GM12865 (cell line): ENCODE measurements at regions not wholly inside any gene's neighbourhood (a gene's known extent, or its start where the extent isn't known, plus 50 kb on each side); places are given as distances from the start of the nearest gene placed in this dataset.
"Not testable (repeated sequence)": the region's sequence is repeated elsewhere in the genome, so short reads cannot be mapped to it uniquely, and the experiment has no call there.

Experiments
- DNase-seq: peaks from one replicate; pipeline ENCODE4 v3.0.0; 2010; ENCODE audit warnings: low read depth
- H3K4me3 ChIP-seq: 2 replicates; pipeline ENCODE4 v1.5.1; 2011; ENCODE audit warnings: mild to moderate bottlenecking, low read depth, low read length, control low read depth
- CTCF ChIP-seq: IDR thresholded peaks from 2 replicates; pipeline ENCODE4 v1.5.1; 2011; ENCODE audit warnings: low read length, control low read depth, low read depth, inconsistent platforms; ENCODE audit not compliant: insufficient read depth; ENCODE audit errors: missing control alignments

DNA sequence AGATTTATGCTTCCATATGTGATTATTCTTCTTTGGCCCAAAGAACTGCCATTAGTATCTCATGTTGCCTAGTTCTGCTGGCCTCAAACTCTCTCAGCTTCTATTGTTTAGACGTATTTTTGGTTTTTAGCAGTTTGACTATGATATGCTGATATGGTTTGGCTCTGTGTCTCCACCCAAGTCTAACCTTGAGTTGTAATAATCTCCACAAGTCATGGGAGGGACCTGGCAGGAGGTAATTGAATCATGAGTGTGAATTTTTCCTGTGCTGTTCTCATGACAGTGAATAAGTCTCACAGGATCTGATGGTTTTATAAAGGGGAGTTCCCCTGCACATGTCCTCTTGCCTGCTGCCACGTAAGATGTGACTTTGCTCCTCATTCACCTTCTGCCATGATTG is 96.7 kb upstream of the ARG1 start:
- no peak for TF ChIP-seq CTCF
- no peak overlapping the region for H3K4me3 ChIP-seq
- no peak for DNase-seq

DNA sequence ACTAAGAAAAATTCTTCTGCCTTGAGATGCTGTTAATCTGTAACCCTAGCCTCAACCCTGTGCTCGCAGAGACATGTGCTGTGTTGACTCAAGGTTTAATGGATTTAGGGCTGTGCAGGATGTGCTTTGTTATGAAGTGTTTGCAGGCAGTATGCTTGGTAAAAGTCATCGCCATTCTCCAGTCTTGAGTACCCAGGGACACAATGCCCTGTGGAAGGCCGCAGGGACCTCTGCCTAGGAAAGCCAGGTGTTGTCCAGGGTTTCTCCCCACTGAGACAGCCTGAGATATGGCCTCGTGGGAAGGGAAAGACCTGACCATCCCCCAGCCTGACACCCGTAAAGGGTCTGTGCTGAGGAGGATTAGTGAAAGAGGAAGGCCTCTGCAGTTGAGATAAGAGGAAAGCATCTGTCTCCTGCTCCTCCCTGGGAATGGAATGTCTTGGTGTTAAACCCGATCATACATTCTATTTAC is 94.2 kb upstream of the ARG1 start:
- DNase-seq, H3K4me3 ChIP-seq: not testable (repeated sequence)

- DNase-seq = no peak
- no peak overlapping the region for H3K4me3 ChIP-seq
- no peak for TF ChIP-seq CTCF
These were observed 86.4 kb upstream of the ARG1 start for GRCh38 chr6:131486608-131487007.

DNA sequence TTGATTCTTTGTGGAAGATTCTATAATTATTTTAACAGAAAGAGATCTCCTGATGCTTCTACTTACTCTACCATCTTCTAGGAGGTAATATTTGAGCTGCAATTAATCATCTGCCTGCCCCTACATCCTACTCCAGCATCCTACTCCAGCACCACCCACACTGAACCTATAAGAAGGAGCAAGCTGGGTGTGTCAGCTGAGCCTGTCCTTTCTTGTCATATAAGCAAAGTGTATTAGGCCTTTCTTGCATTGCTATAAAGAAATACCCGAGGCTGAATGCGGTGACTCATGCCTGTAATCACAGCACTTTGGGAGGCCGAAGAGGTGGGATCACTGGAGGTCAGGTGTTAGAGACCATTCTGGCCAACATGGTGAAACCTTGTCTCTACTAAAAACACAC is 84.2 kb upstream of the ARG1 start:
- H3K4me3 ChIP-seq = no peak overlapping the region
- no peak for TF ChIP-seq CTCF
- DNase-seq = no peak

GRCh38 chr6:131490441-131490840 is 82.6 kb upstream of the ARG1 start:
- no peak overlapping the region for H3K4me3 ChIP-seq
- no peak for TF ChIP-seq CTCF
- DNase-seq = no peak

- no peak overlapping the region for H3K4me3 ChIP-seq
- DNase-seq = no peak
- no peak for TF ChIP-seq CTCF
These were observed 80.0 kb upstream of the ARG1 start for GRCh38 chr6:131492932-131493573.

DNA sequence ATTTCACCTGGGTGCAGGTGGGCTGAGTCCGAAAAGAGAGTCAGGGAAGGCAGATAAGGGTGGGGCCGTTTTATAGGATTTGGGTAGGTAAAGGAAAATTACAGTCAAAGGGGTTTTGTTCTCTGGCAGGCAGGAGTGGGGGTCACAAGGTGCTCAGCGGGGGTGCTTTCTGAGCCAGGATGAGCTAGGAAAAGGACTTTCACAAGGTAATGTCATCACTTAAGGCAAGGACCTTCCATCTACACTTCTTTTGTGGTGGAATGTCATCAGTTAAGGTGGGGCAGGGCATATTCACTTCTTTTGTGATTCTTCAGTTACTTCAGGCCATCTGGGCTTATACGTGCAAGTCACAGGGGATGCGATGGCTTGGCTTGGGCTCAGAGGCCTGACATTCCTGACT is 68.6 kb upstream of the ARG1 start:
- DNase-seq, H3K4me3 ChIP-seq: not testable (repeated sequence)

- no peak for TF ChIP-seq CTCF
- peak; percentile 62 for DNase-seq
- H3K4me3 ChIP-seq = no peak overlapping the region
These were observed 62.9 kb upstream of the ARG1 start for GRCh38 chr6:131510094-131510493.
